ENCODE measurements at regions not wholly inside any gene's neighbourhood (a gene's known extent, or its start where the extent isn't known, plus 50 kb on each side); places are given as distances from the start of the nearest gene placed in this dataset.

- DNase-seq = no peak
Measured at GRCh38 chr10:117673230-117674010, 130.9 kb downstream of the EMX2 start.

DNA sequence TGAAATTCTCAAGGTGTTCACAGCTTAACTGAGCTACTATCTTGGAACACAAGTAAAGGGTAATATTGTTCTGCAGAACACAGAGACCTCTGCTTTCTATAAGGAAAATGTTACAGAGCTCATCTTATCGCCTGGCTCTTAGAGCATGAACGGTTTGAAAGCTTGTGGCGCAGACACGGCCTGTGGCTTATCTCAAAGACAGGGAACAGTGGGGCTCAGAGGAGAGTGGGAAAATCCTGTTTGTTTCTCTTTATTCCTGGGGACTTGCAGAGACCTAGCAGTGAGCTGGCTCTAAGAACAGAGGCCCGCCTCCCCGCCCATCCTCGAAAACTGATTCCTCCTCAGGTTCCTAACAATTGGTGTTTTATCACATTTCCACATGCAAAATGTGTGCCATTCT, 131.7 kb downstream of the EMX2 start:
- no peak for DNase-seq

- no peak for DNase-seq
Measured at GRCh38 chr10:117674646-117675045, 132.1 kb downstream of the EMX2 start.

DNA sequence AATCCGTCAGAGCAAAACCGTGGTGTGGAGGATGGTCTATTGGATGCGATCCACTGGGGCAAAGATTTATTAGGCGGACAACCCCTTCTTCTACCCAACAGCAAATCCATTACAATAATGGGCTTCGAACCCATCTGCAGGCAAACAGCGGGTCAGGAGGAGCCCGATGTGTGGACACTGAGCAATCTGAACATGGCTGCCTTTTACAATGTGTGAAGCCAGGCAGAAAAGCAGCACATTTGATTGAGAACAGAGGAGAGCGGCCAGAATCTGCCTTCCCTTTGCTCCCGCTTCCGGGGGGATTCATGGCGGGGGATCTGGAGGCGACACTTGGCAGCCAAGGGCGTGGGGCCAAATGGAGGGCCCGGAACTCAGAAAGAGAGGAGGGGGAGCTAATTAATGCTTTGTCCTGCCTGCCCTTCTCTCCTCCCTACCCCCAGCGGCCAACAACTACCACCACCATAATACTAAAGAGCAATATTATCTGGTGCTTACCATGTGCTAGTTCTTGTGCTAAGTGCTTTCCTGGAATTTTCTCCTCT, 133.0 kb downstream of the EMX2 start:
- no peak for DNase-seq

DNA sequence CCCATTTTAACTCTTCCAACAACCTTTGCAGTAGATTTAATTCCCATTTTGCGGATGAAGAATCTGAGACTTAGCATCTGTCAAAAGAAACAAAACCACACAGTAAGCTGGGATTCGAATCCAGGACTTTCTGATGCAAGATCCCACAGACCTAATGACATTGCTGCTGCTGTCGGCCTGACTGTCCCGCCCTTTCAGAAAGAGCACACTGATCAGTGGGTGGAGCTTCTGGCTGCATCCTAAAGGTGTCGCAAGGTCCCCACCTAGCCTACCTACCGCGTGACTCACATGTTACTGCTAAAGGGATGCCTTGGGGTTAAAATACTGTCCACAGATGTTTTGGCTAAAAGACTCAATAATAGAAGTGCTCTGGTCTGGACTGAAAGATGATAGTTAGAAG, 134.7 kb downstream of the EMX2 start:
- no peak for DNase-seq

DNA sequence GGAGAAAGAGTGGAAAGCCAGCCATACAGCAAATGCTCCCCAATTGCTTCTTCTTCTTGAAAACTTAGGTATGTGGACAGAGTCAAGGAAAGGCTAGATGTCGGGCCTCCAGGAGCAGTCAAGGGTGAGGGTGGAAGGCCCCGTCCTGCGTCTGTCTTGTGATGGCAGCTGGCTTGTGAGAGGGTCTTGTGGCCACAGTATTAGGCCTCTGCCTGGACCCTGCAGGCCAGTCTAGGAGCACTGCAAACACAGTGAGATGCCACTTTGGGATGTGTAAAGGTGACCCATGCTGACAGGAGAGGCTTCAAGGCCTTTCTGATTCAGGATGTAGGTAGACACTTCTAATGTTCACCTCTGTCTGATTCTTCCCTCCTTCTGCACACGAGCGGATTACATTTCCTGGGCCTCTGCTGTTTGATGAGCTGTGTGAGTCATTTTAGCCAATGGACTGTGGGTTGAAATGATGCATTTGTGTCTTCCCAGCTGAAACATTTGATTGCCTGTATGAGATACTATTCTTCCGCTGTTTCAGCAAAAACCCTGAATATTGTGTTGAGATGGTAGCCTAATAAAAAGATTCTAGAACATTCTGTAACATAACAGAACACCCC, 135.4 kb downstream of the EMX2 start:
- DNase-seq = no peak

- DNase-seq = no peak
Measured at GRCh38 chr10:117680601-117681000, 138.1 kb downstream of the EMX2 start.

GRCh38 chr10:117681104-117681503, 138.6 kb downstream of the EMX2 start:
- no peak for DNase-seq

DNA sequence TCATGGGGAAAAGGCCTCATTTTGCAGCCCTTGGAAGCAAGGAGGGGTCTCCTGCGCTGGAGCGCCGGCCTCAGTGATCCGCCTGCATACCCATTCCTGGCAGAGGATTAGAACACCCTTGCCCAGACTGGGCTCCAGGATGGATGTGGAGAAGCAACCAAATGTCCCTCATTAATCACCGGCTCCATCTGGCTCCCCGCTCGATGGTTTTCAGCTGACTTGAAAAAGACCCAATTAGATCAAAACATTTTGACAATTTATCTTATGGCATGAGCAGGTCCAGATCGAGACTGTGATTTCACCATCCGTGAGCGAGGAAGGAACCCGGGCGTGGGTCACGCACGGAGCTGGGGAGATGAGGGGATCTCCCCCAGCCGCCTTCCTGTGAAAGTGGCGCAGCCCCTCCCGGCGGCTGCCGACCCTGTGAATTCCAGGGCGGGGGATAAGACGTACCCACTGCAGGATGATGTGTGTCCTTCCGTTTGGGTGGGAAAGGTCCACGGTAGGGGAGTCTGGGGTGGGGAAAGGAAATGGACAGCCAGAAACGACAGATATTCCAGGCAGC, 141.6 kb downstream of the EMX2 start:
- DNase-seq = no peak

DNA sequence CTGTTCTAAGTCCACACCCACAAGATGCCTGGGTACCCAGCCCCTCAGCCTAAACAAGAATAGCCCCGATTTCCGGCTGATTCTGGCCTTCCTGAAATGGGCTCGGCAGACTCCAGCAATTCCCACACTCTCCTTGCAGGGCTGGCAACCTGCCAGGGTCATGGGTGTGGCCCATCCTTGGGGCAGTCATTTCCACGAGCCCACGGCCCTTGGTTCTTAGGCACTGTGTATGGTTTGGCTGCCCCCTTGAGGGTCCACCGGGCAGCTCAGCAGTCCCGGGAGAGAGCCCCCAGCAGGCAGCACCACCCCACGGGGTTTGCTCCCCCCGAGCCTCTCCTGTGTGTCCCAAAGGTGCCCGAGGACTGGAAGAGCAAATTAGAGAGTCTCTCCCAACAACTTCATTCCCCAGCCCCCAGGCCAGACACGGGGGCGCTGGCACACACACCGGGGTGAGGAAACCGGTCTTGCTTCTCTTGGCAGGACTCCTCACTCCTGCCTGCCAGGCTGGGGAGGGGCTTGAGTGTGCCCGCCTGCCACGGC, 142.2 kb downstream of the EMX2 start:
- no peak for DNase-seq

DNA sequence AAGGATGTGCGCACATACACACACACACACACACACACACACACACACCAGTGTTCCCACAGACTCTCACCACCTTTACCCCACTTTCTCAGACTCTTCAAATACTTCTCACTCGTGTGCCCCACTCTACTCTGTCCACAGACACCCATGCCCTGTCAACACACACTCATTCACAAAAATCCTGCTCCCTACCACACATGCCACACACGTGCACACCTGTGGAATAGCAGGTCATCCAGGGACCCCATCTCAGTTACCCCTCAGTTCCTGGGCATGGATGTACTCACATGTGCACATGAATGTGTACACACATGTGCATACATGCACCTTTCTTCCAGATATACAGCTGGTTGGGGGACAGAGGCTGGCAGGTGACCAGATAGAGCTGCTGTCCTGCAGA, 142.9 kb downstream of the EMX2 start:
- no peak for DNase-seq

GRCh38 chr10:117686606-117687005, 144.1 kb downstream of the EMX2 start:
- DNase-seq = no peak

- no peak for DNase-seq
Measured at GRCh38 chr10:117688358-117688757, 145.8 kb downstream of the EMX2 start.

GRCh38 chr10:117689566-117689965, 147.0 kb downstream of the EMX2 start:
- DNase-seq = no peak

DNA sequence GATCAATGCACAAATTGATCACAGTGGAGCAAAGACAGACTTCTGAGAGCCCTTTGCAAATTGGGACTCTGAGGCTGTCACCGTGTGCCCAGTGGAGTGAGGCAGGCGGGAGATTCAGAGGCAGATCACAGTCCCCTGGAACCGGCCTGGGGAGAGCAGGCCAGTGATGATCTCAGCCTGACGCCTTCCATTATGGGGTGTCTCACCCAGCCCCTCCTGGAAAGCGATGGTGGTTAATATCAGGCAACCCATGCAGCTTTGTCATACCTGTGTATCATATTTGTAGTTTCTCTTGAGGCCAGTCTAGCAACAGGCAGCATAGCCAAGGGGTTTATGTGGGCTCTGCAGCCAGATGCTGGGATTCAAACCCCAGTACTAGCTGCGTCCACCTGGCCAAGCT, 147.8 kb downstream of the EMX2 start:
- no peak for DNase-seq

GRCh38 chr10:117694190-117694589, 151.6 kb downstream of the EMX2 start:
- DNase-seq = no peak

- DNase-seq = no peak
Measured at GRCh38 chr10:117697402-117697801, 154.9 kb downstream of the EMX2 start.

DNA sequence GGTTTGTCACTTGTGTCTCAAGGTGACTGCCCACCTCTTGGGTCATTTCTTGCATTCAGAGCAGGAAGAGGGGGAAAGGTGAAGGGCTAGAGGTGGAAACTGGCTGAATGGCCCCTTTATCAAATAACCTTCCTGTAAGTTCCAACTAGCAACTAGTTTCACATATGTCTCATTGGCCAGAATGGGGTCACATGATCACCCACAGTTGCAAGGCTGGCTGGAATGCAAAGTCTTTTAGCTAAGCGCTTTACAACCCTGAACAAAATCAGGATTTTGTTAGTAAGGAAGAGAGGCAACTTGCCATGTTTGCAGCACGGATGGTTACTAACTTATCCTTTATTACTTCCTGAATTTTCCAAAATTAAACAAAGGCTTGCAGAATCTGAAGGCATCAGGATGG, 156.3 kb downstream of the EMX2 start:
- DNase-seq = no peak

- DNase-seq = no peak
Measured at GRCh38 chr10:117699436-117700075, 157.0 kb downstream of the EMX2 start.

DNA sequence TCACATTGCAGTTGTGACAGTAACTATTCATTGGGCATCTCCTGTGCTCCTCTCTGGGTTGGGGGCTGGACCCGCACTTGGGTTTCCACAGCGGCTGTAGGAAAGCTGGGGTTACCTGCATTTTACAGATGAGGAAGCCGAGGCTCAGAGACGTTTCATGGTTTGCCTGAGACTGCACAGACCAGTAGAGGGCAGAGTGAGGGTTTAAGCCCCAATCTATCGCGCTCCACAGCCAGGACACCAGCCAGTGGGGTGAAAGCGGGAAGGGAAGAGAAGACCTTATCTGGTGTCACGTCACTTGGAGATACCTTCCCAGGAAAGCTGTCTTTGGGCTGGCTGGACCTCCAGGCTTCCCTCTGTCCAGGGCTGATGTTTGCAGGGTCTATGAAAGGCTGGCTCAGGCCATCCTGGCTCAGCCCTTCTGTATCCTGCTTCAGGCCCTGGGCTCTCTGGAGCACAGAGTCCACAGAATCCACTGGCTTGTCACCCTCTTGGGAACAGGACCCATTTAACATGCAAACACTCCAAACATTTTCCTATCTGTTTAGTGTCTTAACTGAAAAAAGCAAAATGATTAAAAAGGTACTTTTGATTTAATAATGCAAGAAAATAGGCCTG, 167.7 kb downstream of the EMX2 start:
- no peak for DNase-seq

- DNase-seq = no peak
Measured at GRCh38 chr10:117716889-117717288, 174.3 kb downstream of the EMX2 start.

DNA sequence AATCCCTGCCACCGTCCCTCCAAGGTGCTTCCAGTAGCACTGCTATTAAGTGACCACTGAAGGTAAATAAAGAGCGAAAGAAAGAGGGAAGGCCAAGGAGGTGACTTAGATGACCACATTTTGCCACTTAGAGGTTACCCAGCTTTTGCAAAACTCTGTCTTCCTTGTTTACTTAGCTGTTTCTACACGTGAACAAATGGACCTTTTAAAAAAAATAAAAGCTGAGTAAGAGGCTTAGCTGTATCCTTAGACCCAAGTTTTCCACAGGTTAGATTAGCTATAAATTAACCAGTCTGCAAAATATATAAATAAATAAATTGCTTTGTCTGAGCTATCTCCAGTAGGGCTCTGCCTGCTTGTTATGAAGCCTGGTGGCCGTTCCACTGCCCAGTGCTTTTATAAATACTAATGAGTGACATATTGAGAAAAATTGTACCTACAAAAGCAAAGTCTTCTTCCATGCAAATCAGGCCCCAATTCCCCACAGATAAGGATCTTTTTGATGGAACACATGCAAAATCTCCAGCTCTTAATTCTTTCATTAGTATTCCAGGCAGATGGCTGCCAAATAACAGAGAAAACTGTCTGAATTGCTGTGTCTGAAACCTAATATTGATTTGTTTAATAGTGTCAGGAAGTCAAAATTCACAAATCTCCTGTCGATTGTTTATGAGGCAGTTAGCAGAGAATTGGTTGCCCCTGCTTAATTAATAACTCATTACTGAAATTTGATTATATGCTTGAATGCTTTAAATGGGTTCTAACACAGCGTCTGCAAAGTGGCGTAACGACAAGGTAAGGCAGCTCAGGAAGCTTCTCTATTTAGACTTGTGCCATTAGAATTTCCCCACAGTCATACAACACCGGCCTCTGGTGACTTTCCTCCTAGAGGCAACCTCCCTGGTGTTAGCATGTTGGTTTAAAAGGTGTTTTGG, 176.7 kb downstream of the EMX2 start:
- no peak for DNase-seq
